HepG2 (cell line): ENCODE measurements at regions not wholly inside any gene's neighbourhood (a gene's known extent, or its start where the extent isn't known, plus 50 kb on each side); places are given as distances from the start of the nearest gene placed in this dataset.

ENCODE experiments used
- ATAC-seq: fragments of 200-7000 bp; cut with Tn5 transposase; 3 replicates; pipeline ENCODE4 v1.9.1; 2020; ENCODE audit warnings: mild to moderate bottlenecking, moderate library complexity
- BruUV-seq: library from RNA; stranded (reverse); fragments of 400-500 nt; replicated peaks from 2 replicates; lab custom pipeline; 2021; lab: Mats Ljungman, UMichigan
- CTCF ChIA-PET: fragments of 300-600 bp; formaldehyde crosslinking; extraction: SDS; loops from one replicate; lab custom pipeline; 2021; ENCODE audit warnings: low total read pairs, inconsistent platforms, low intra/inter-chr PET ratio; lab: Yijun Ruan, JAX
- POLR2A ChIA-PET: fragments of 350-600 bp; sonication (Branson Sonifier 250); formaldehyde crosslinking; loops from one replicate; lab custom pipeline; 2020; ENCODE audit warnings: antibody characterized with exemption, inconsistent platforms; lab: Yijun Ruan, JAX
- DNase-seq: peaks from one replicate; pipeline ENCODE4 v3.0.0-alpha.2; 2015; ENCODE audit warnings: low spot score
- FAIRE-seq: peaks from 3 replicates; lab custom pipeline; 2011; peaks lifted over from hg19 to GRCh38; lab: Jason Lieb, UNC
- H2AFZ ChIP-seq: one replicate; pipeline ENCODE4 v1.6.1; 2011; ENCODE audit warnings: low read length, inconsistent platforms
- H3K27ac ChIP-seq: fragments of 300-600 bp; 3 replicates; pipeline ENCODE4 v1.8.0; 2011; ENCODE audit warnings: mixed run types, mild to moderate bottlenecking, mixed read lengths, low read length, inconsistent platforms; ENCODE audit not compliant: insufficient read depth; ENCODE audit errors: extremely low read length
- H3K27me3 ChIP-seq, 2 experiments: fragments of 200-600 bp in 1 of 2; 2 replicates in 1 of 2; 3 replicates in 1 of 2; pipeline versions ENCODE4 v1.6.0 to v1.8.0; 2011; ENCODE audit warnings: low read length in 2 of 2, mild to moderate bottlenecking in 2 of 2, moderate library complexity in 2 of 2, inconsistent platforms in 1 of 2; ENCODE audit not compliant: insufficient read depth in 2 of 2, control insufficient read depth in 1 of 2
- H3K36me3 ChIP-seq, 2 experiments: fragments of 200-600 bp in 1 of 2; replicated peaks in 1 of 2; 2 replicates in 1 of 2; 3 replicates in 1 of 2; pipeline versions ENCODE4 v1.5.1 to v1.8.0; 2011; ENCODE audit warnings: low read length in 2 of 2, inconsistent platforms in 1 of 2; ENCODE audit not compliant: insufficient read depth in 2 of 2, control insufficient read depth in 1 of 2
- H3K4me1 ChIP-seq: 2 replicates; pipeline ENCODE4 v1.5.1; 2012; ENCODE audit warnings: low read length, inconsistent platforms; ENCODE audit not compliant: insufficient read depth
- H3K4me2 ChIP-seq: 2 replicates; pipeline ENCODE4 v1.6.0; 2011; ENCODE audit warnings: low read depth, low read length, inconsistent platforms
- H3K4me3 ChIP-seq, 3 experiments: fragments of 200-600 bp in 1 of 3; sonication (generic), shearing (Covaris generic) in 1 of 3; replicated peaks in 1 of 3; 2 replicates each; pipeline ENCODE4 v1.5.1; 2011 to 2016; ENCODE audit warnings: low read length in 3 of 3, inconsistent platforms in 2 of 3, low read depth in 2 of 3, mild to moderate bottlenecking in 2 of 3, control low read depth in 1 of 3, mixed read lengths in 1 of 3; ENCODE audit not compliant: insufficient read depth in 1 of 3
- H3K79me2 ChIP-seq: one replicate; pipeline ENCODE4 v1.6.1; 2011; ENCODE audit warnings: low read length, inconsistent platforms; ENCODE audit not compliant: insufficient read depth
- H3K9ac ChIP-seq: 2 replicates; pipeline ENCODE4 v1.6.0; 2011; ENCODE audit warnings: mild to moderate bottlenecking, low read depth, low read length, inconsistent platforms; ENCODE audit not compliant: insufficient read depth
- H3K9me3 ChIP-seq: 2 replicates; pipeline ENCODE4 v1.5.1; 2012; ENCODE audit warnings: mild to moderate bottlenecking, low read length
- H4K20me1 ChIP-seq: 2 replicates; pipeline ENCODE4 v1.6.0; 2011; ENCODE audit warnings: inconsistent platforms, mild to moderate bottlenecking, low read length, moderate library complexity; ENCODE audit not compliant: insufficient read depth
- ARHGAP35 ChIP-seq: sonication (generic); formaldehyde crosslinking; IDR thresholded peaks from 2 replicates; pipeline ENCODE4 v1.9.0; 2022; ENCODE audit warnings: mild to moderate bottlenecking, inconsistent platforms, moderate library complexity, missing genetic modification reagents, borderline replicate concordance
- HNRNPL ChIP-seq: fragments of 200-400 bp; formaldehyde crosslinking; IDR thresholded peaks from 2 replicates; pipeline ENCODE4 v1.6.1; 2017; ENCODE audit warnings: mild to moderate bottlenecking, low read depth, low read length
- ZNF24 ChIP-seq: fragments of 450-650 bp; IDR thresholded peaks from 2 replicates; pipeline ENCODE4 v1.6.1; 2017; ENCODE audit warnings: antibody characterized with exemption, mild to moderate bottlenecking
- ZNF3 ChIP-seq: IDR thresholded peaks from 2 replicates; pipeline ENCODE4 v1.7.0; 2017; ENCODE audit warnings: inconsistent platforms
- ZNF451 ChIP-seq: sonication (generic); formaldehyde crosslinking; IDR thresholded peaks from 2 replicates; pipeline ENCODE4 v1.5.0; 2020; ENCODE audit warnings: mild to moderate bottlenecking, missing genetic modification reagents
- ZNF503 ChIP-seq: sonication (generic); formaldehyde crosslinking; IDR thresholded peaks from 2 replicates; pipeline ENCODE4 v1.4.0; 2020; ENCODE audit warnings: missing genetic modification reagents
- ZNF547 ChIP-seq: sonication (generic); formaldehyde crosslinking; IDR thresholded peaks from 2 replicates; pipeline ENCODE4 v1.5.1; 2020; ENCODE audit warnings: mild to moderate bottlenecking, missing genetic modification reagents
- ZNF710 ChIP-seq: sonication (generic); formaldehyde crosslinking; IDR thresholded peaks from 2 replicates; pipeline ENCODE4 v1.5.0; 2020; ENCODE audit warnings: mild to moderate bottlenecking, missing genetic modification reagents, borderline replicate concordance
- ZNF784 ChIP-seq: sonication (generic); formaldehyde crosslinking; IDR thresholded peaks from 2 replicates; pipeline ENCODE4 v1.5.1; 2020; ENCODE audit warnings: missing genetic modification reagents, mild to moderate bottlenecking, borderline replicate concordance
- ZSCAN31 ChIP-seq: sonication (generic); formaldehyde crosslinking; IDR thresholded peaks from 2 replicates; pipeline ENCODE4 v1.5.0; 2020; ENCODE audit warnings: low read depth, mild to moderate bottlenecking, missing genetic modification reagents
- in situ Hi-C: cut with HindIII; loops from 2 replicates; pipeline ENCODE4 v1.10.0; 2017; ENCODE audit warnings: low pct_unique_long_range_greater_than_20kb; ENCODE audit not compliant: extremely low pct_ligation_motif_present
- intact Hi-C: fragments of 100-400 bp; cut with micrococcal nuclease; formaldehyde crosslinking; loops from one replicate; pipeline ENCODE4 v1.10.0; 2022; ENCODE audit not compliant: unreplicated experiment
- TF ChIP-seq, protein P1 (sequence below): sonication (generic); formaldehyde crosslinking; IDR thresholded peaks from 2 replicates; pipeline ENCODE4 v1.4.0; 2020; ENCODE audit warnings: mild to moderate bottlenecking, missing genetic modification reagents
- TF ChIP-seq, protein P2 (sequence below): sonication (generic); formaldehyde crosslinking; conservative IDR thresholded peaks from 2 replicates; pipeline ENCODE4 v1.5.0; 2020; ENCODE audit warnings: missing genetic modification reagents

DNA sequence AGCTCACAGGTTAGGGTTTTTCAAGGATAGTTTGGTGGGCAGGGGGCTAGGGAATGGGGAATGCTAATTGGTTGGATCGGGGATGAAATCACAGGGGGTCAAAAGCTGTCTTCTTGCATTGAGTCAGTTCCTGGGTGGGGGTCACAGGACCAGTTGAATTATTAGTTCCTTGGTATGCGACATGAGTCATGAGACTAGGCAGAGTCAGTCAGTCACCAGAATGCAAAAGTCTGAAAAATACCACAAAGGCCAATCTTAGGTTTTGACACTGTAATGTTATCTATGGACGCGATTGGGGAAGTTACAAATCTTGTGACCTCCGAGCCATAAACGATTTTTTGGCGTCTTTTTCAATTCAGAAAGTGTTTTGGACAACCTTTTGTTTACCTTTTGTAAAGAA, 101.2 kb downstream of the ZNF519 start (continued):
- TF ChIP-seq ZNF784 (CRISPR knock-in tag) (no peak), ZSCAN31 (CRISPR knock-in tag) (no peak)

- Histone ChIP-seq H3K27me3 (peaks cover 0 to 6% of the 10 kb centered on the region in 2 experiments; a peak in 2 of 5 replicates), H3K9ac (no peak overlapping the region), H3K4me3 (no peak overlapping the region), H3K36me3 (no peaks in the 10 kb centered on the region), H3K4me1 (no peaks in the 10 kb centered on the region), H2AFZ (no peak overlapping the region), H3K27ac (no peak overlapping the region), H3K79me2 (no peaks in the 10 kb centered on the region), H4K20me1 (no peaks in the 10 kb centered on the region), H3K4me2 (no peak overlapping the region), H3K9me3 (no peaks in the 10 kb centered on the region)
- DNase-seq (no peak), ATAC-seq (no peak), FAIRE-seq (no peak)
- intact Hi-C loops, result no loop called here
- CTCF ChIA-PET, result no interaction called here
- in situ Hi-C loops, result no loop called here
- no TSS peak for BruUV-seq
- POLR2A ChIA-PET, result no interaction called here
- TF ChIP-seq, protein P1, sequence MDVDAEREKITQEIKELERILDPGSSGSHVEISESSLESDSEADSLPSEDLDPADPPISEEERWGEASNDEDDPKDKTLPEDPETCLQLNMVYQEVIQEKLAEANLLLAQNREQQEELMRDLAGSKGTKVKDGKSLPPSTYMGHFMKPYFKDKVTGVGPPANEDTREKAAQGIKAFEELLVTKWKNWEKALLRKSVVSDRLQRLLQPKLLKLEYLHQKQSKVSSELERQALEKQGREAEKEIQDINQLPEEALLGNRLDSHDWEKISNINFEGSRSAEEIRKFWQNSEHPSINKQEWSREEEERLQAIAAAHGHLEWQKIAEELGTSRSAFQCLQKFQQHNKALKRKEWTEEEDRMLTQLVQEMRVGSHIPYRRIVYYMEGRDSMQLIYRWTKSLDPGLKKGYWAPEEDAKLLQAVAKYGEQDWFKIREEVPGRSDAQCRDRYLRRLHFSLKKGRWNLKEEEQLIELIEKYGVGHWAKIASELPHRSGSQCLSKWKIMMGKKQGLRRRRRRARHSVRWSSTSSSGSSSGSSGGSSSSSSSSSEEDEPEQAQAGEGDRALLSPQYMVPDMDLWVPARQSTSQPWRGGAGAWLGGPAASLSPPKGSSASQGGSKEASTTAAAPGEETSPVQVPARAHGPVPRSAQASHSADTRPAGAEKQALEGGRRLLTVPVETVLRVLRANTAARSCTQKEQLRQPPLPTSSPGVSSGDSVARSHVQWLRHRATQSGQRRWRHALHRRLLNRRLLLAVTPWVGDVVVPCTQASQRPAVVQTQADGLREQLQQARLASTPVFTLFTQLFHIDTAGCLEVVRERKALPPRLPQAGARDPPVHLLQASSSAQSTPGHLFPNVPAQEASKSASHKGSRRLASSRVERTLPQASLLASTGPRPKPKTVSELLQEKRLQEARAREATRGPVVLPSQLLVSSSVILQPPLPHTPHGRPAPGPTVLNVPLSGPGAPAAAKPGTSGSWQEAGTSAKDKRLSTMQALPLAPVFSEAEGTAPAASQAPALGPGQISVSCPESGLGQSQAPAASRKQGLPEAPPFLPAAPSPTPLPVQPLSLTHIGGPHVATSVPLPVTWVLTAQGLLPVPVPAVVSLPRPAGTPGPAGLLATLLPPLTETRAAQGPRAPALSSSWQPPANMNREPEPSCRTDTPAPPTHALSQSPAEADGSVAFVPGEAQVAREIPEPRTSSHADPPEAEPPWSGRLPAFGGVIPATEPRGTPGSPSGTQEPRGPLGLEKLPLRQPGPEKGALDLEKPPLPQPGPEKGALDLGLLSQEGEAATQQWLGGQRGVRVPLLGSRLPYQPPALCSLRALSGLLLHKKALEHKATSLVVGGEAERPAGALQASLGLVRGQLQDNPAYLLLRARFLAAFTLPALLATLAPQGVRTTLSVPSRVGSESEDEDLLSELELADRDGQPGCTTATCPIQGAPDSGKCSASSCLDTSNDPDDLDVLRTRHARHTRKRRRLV (CRISPR knock-in tag), result no peak
- TF ChIP-seq ZNF547, result no peak
- TF ChIP-seq HNRNPL, result no peak
- no peak for TF ChIP-seq ZNF24
- TF ChIP-seq, protein P2, sequence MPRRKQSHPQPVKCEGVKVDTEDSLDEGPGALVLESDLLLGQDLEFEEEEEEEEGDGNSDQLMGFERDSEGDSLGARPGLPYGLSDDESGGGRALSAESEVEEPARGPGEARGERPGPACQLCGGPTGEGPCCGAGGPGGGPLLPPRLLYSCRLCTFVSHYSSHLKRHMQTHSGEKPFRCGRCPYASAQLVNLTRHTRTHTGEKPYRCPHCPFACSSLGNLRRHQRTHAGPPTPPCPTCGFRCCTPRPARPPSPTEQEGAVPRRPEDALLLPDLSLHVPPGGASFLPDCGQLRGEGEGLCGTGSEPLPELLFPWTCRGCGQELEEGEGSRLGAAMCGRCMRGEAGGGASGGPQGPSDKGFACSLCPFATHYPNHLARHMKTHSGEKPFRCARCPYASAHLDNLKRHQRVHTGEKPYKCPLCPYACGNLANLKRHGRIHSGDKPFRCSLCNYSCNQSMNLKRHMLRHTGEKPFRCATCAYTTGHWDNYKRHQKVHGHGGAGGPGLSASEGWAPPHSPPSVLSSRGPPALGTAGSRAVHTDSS (CRISPR knock-in tag), result no peak
- no peak for TF ChIP-seq ARHGAP35 (CRISPR knock-in tag)
- TF ChIP-seq ZNF710 (CRISPR knock-in tag), result no peak
- TF ChIP-seq ZNF451 (CRISPR knock-in tag), result no peak
- no peak for TF ChIP-seq ZNF3 (CRISPR knock-in tag)
- TF ChIP-seq ZNF503 (CRISPR knock-in tag), result no peak
Observed at GRCh38 chr18:14029512-14029911, 102.7 kb downstream of the ZNF519 start.
